ENCODE measurements at regions not wholly inside any gene's neighbourhood (a gene's known extent, or its start where the extent isn't known, plus 50 kb on each side); places are given as distances from the start of the nearest gene placed in this dataset.

DNA sequence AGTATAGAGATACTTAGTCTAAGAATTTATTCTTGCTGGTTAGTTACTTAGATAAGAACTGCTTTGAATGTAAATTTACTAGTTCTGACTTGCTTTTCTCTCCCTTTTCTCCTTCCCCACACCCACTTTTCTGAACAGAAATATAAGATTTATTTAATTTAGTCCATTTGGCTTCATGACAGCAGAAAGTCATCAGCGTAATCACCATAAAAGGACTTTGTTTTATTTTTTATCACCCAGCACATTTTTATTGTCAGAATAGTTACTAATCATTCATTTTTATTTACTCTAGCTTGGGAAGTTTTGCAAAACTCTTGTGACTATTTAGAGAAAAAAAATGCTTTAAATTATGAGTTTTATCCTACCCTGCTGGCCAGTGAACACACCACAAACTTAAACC is 197.2 kb downstream of the CHRM3 start:
- TF ChIP-seq POLR2AphosphoS5 (IDR thresholded peaks at IDR 0.05) (no peak), EP300 (IDR thresholded peaks at IDR 0.05) (no peak), POLR2A (IDR thresholded peaks at IDR 0.05) (no peak)
- TF ChIP-seq, protein P1, sequence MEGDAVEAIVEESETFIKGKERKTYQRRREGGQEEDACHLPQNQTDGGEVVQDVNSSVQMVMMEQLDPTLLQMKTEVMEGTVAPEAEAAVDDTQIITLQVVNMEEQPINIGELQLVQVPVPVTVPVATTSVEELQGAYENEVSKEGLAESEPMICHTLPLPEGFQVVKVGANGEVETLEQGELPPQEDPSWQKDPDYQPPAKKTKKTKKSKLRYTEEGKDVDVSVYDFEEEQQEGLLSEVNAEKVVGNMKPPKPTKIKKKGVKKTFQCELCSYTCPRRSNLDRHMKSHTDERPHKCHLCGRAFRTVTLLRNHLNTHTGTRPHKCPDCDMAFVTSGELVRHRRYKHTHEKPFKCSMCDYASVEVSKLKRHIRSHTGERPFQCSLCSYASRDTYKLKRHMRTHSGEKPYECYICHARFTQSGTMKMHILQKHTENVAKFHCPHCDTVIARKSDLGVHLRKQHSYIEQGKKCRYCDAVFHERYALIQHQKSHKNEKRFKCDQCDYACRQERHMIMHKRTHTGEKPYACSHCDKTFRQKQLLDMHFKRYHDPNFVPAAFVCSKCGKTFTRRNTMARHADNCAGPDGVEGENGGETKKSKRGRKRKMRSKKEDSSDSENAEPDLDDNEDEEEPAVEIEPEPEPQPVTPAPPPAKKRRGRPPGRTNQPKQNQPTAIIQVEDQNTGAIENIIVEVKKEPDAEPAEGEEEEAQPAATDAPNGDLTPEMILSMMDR (IDR thresholded peaks at IDR 0.05): no peak
